Hepatic stellate cell (primary cell): ENCODE measurements at regions not wholly inside any gene's neighbourhood (a gene's known extent, or its start where the extent isn't known, plus 50 kb on each side); places are given as distances from the start of the nearest gene placed in this dataset.
"Not testable (repeated sequence)": the region's sequence is repeated elsewhere in the genome, so short reads cannot be mapped to it uniquely, and the experiment has no call there.

Experiments used
- DNase-seq: peaks from one replicate; pipeline ENCODE4 v3.0.0; 2011; ENCODE audit warnings: low spot score

DNA sequence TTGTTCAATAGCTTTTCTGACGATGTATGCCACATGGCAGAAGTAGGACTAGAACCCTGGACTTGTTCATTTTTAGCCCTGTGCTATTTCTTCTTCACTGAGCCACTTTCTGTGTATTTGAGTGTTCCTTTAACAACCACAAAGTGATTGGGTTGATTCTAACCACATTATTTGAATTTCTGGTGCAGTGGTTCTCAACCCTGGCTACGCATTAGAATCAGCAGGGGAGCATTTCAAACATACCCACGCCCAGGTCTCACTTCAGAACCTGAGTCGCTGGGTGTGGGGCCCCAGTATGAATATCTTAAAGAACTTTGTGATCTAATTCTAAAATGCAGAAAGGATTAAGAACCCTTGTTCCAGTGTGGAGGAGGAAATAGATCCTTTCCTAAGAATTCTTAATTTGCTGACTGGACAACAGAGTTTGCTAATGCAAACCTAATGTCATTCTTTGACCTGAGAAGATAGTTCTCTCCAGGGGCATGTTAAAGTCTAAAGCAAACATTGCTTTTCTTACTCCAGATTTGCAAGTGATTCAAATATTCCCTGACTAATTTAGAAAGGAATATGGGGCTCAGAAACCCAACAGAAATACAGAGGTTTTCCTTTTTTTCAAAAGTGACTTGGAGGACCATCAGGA lies 75.4 kb upstream of the GDNF start:
- no peak for DNase-seq

DNA sequence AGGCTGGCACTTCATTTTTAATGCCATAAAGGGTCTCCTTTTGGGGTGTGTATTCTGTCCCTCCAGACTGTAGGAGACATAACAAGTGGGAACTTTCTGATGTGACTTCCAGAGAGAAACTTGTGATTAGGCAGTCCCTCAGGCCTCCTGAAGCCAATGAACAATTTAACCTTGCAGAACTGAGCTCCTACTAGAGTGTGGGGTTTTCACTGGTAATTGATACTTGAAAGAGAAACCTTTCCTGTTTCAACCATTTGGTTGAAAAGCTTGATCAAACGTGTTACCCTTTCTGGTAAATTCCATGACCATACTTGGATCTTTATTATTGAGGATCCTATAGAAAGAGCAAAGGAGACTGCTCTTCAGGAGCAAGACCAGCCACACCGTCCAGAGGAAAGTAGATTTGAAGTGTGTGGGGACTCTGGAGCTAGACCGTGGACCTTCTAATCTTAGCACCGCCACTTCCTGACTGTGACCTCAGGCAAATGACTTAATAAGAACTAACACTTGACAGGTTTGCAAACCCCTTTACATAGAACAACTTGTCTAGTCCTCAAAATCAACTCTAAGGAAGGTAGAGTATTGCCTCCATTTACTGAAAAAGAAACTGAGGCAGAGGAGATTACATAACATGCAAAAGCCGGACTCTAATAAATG lies 69.9 kb upstream of the GDNF start:
- DNase-seq: not testable (repeated sequence)

DNA sequence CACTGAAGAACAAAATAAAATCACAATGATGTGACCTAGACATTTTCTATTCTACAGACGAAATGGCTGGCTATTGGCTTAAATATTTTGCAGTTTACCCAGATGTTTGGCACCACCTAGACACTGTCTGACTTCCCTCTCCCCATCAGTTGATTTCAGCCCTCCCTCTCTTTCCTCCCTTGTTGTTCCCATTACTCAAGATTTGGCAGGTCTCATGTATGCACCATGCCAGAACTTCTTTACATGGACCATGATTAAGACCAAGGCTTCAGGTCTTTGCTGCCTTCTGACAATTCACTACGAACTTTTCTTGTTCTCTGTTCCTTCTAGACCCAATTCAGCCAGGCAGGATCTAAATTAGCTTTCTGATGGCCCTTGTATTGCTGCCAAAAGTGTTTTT lies 66.6 kb upstream of the GDNF start:
- no peak for DNase-seq

DNA sequence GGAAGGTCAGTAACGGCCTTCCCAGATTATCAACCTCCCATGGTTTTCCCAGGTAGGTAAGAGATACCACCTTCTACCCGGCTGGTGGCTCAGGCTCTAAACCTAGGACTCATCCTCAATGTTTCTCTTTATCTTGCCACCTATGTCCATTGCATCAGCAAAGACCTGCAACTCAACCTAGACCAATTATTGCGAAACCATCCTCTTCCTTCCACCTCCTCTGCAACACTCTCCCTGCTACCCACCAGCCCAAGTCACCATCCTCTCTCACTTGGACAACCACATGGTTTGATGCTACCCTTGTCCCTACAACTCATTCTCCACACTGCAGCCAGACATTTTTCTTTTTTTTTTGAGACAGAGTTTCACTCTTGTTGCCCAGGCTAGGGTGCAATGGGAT lies 65.4 kb upstream of the GDNF start:
- no peak for DNase-seq

DNA sequence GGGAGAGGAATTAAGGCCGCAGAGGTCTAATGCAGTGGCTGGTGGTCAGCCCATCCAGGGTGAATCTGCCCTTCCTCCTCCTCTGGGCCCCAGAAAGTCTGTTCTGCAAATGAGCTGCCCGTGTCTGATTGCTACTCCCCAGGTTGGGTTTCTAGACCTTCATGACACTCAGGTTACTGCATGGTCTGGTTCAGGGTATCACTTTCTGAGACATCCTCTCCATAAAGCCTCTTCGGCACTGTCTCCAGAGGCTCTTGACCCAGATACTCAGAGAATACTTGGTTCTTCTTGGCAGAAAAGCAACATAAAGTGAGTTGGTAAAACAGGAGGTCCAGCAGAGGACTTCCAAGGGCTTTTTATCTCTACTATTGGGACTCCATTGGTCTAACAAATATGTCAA lies 62.5 kb upstream of the GDNF start:
- DNase-seq: no peak

DNA sequence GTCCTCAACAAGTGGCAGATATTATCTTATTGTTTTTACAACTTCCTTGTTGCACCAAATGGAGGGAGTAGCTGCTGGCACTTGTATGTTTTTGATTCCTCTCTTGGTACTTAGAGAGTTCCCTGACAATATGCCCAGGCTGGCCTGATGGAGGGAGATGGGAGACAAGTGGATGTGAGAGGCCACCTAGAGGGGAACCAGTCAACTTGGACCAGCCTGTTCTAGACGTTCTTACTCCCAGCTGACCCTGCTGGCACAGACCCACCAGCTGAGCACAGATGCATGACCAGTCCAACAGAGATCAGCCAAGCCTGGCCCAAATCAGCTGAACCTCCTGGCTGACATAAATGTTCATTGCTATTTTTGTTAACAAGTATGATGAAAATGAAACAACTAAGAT lies 60.9 kb upstream of the GDNF start:
- DNase-seq: peak; percentile 12

DNA sequence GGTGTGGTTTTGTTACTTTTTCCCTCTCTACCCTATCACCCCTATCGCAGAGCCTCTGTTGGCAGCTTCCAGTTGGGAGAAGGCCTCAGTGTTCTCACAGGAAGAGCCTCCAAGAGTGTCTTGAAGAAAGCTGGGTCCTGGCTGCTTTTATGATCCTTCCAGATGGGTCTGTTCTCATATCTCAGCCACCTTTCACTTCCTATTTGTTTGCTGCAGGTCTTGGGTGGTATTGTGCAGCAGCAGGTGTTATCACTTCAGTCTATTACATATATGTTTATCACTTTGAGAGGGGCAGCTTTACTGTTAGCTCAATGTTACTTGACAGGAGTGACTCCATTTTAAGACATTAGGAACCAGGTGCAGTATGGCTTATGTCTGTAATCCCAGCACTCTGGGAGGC lies 59.2 kb upstream of the GDNF start:
- DNase-seq: no peak

DNA sequence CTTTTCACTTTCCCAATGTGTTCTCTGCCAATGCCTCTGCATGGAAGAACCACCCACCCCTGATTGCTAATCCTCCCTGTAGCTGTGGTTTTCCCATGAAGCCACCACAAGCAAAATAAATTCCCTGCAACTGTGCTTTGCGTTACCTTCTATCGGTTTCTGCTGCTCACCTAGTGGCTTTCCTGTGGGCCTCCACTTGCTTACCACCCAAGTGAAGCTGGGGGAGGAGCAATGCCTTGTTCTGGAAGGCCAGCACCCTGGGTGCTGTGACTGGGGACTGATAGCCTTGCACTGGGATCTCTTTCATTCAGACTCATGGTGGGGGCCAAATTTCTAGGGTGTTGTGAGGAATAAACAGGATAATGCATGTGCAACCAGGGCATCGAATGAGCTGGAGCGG lies 56.3 kb upstream of the GDNF start:
- DNase-seq: no peak

DNA sequence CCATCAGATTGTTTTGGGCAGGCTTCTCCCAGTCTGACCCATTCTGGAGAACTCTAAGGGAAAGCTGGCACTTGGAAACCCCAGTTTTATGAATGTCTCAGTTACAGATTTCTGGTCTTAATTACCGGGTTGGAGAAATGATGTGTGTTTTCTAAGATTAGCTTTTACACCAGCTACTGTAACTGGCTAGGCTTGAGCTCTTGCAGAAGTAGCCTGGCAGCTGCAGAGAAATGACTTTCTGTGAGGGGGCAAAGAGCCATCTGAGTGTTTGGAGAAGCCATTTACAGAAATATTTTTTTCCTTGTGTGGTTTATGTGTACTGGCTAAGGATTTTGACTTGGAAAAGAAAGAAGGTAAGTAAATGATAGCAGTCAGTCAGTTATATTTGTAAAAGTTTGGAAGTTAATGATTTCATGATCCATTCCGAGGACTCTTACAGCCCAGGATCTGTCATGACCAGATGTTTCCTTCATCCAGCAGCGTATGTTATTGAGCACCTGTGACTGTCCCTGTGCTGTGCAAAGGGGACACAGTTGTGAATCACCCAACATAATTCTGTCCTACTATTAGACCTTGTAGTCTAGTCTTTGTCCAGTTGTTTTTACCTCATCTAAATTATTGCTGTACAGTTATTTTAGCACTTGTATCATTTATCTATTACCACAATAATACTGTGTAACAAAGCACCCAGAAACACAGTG lies 53.7 kb upstream of the GDNF start:
- DNase-seq: no peak

DNA sequence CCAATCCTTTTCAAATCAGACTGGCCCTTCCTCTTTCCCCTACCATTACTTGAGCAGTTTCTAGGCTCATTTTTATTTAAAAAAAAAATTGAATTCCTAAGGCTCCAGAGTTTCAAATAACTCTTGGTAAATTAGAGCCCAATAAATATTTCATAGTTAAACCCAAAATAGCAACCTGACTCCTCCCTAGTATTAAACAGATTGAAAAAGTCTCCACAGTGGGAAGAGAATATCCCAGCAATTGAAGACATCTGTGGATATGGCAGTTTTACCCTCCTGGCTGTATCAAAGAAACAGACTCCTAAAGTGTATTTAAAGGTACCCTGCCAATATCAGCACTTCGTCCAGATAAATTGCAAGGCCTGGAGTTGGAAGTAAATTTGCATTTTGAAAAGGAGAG lies 52.7 kb upstream of the GDNF start:
- DNase-seq: no peak

DNA sequence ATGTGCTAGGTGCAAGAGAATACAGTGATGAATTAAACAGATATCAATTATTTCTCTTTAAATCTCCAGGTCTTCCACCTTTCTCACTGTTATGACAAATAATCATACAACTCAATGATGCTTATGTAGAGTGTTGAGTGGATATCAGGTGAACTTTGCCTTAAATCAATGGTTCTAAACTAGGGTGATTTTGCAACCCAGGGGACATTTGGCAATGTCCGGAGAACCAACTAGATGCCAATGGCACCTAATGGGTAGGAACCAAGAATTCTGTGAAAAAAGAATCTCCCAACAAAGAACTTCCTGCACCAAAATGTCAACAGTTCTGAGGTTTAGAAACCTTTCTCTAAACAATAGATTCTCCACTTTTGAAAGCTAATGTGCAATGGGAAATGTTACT lies 52.0 kb upstream of the GDNF start:
- DNase-seq: no peak

DNA sequence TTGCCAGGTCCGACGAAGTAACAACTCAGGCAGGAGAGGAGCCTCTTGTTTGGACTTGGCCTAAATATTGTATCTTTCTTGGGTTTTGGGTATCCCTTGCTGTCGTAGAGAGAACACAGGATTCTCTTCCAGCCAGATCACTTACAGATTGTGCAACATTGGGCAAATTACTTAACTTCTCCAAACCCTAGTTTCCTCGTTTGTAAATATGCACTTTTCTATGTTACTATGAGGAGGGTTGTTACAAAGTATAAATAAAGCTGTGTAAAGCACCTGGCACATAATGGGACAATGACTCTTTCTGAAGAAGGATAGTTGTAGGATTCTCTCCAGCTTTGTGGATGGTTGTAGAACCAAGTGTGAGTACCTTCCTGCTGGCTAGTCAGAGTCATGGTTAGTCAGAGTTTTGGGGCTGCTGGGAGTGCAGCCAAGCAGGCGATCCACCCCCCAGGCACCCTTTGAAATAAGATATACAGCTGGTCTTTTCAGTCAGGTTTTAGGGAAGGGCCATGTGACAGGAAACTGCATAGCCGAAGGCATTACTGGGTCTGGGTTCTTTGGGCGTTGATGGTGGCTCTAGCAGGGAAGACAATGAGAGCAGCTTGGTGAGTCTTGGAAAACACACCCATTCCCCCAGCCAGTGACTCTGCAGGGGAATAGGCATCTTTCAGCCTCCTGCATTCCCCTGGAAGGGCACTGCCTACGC lies 49.9 kb upstream of the GDNF start:
- DNase-seq: no peak
